Natural killer cell (primary cell): ENCODE measurements at regions not wholly inside any gene's neighbourhood (a gene's known extent, or its start where the extent isn't known, plus 50 kb on each side); places are given as distances from the start of the nearest gene placed in this dataset.

Experiments
- ATAC-seq, 3 donors: fragments of 150-1000 bp in 2 of 3; fragments of 200-7000 bp in 1 of 3; cut with Tn5 transposase; 1 replicate in 1 of 3; 2 replicates in 2 of 3; pipeline ENCODE4 v1.10.0; 2021; ENCODE audit warnings: mild to moderate bottlenecking in 2 of 3, moderate library complexity in 2 of 3
- DNase-seq, 2 donors: peaks; one replicate each; pipeline versions ENCODE4 v3.0.0 to v3.0.0-alpha.2; 2013 to 2021; ENCODE audit warnings: mixed read lengths in 1 of 2
- H3K27ac ChIP-seq: one replicate; pipeline ENCODE4 v1.5.1; 2013; ENCODE audit warnings: mild to moderate bottlenecking, low read length
- H3K27me3 ChIP-seq: one replicate; pipeline ENCODE4 v1.6.1; 2013; ENCODE audit warnings: low read length; ENCODE audit not compliant: control insufficient read depth, insufficient read depth
- H3K36me3 ChIP-seq: one replicate; pipeline ENCODE4 v1.6.1; 2013; ENCODE audit warnings: low read length; ENCODE audit not compliant: control insufficient read depth, insufficient read depth
- H3K4me1 ChIP-seq: one replicate; pipeline ENCODE4 v1.6.1; 2013; ENCODE audit warnings: low read length; ENCODE audit not compliant: control insufficient read depth, insufficient read depth
- H3K4me3 ChIP-seq: one replicate; pipeline ENCODE4 v1.5.1; 2013; ENCODE audit warnings: low read length
- H3K9me3 ChIP-seq: one replicate; pipeline ENCODE4 v1.6.1; 2013; ENCODE audit warnings: low read length; ENCODE audit not compliant: control insufficient read depth, insufficient read depth
- H3K27ac Mint-ChIP-seq, 2 donors: one replicate each; pipeline ENCODE4 v1.8.0; 2022; ENCODE audit warnings: mild to moderate bottlenecking in 2 of 2, mixed read lengths in 2 of 2, moderate library complexity in 1 of 2
- H3K27me3 Mint-ChIP-seq, 2 donors: one replicate each; pipeline ENCODE4 v1.8.0; 2022; ENCODE audit warnings: low read depth in 2 of 2, mixed read lengths in 2 of 2
- H3K36me3 Mint-ChIP-seq: one replicate; pipeline ENCODE4 v1.8.0; 2022; ENCODE audit warnings: mixed read lengths
- H3K4me1 Mint-ChIP-seq, 2 donors: one replicate each; pipeline ENCODE4 v1.8.0; 2022; ENCODE audit warnings: mixed read lengths in 2 of 2
- H3K4me3 Mint-ChIP-seq: one replicate; pipeline ENCODE4 v1.8.0; 2022; ENCODE audit warnings: mild to moderate bottlenecking, moderate library complexity, mixed read lengths
- H3K9me3 Mint-ChIP-seq, 2 donors: one replicate each; pipeline ENCODE4 v1.8.0; 2022; ENCODE audit warnings: mixed read lengths in 2 of 2
- WGBS: methylation state at CpG from one replicate; pipeline ENCODE4 v1.1.7; 2013; ENCODE audit warnings: missing lambda C conversion rate; ENCODE audit not compliant: insufficient coverage; 5-methylcytosine and 5-hydroxymethylcytosine counted together
- intact Hi-C: fragments of 100-400 bp; cut with micrococcal nuclease; formaldehyde crosslinking; loops from one replicate; pipeline ENCODE4 v1.14.2; 2022
- TF ChIP-seq, protein P1 (sequence below): fragments of 200-600 bp; IDR thresholded peaks from one replicate; pipeline ENCODE4 v1.8.0; 2022; ENCODE audit warnings: antibody characterized with exemption

DNA sequence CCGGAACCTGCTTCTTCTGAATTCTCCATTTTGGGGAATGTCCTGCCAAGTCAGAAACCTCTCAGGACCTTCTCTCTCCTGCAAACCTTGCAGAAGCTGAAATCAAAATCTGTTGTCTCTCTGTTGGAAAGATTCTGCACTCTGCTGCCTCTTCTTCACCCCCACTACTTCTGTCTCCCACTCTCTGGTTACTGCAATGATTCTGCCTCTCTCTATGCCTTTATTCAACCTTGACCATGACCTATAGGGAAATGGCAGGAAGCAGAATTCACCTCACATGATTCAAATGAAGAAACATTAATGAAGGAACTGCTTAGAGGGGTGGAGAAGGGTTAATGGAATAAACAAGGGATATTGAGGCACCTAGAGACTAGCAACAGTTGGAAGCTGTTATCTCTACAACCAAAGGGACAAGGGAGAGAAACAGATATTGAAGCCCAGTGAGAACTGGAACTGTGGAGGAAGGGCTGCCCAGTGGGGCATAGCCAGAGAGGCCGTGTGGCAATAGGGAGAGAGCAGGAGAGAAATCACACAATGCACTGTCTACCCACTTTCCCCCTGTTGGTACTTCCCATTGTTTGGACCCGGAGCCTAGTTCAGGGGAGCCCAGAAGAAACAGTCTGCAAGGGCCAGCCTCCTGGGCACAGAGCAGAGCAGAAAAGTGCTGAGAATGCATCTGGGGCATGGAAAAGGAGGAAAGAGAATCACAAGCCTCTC lies 76.1 kb upstream of the JUN start:
- peaks cover 54 to 73% of the 10 kb centered on the region in 2 donors for H3K4me1 Mint-ChIP-seq
- no peak overlapping the region for H3K27ac ChIP-seq
- H3K36me3 ChIP-seq, result no peaks in the 10 kb centered on the region
- no peaks in the 10 kb centered on the region for H3K27me3 ChIP-seq
- DNase-seq (no peak), ATAC-seq (no peak)
- H3K27ac Mint-ChIP-seq, result peak overlapping the region in 1 of 2 donors; percentile 81
- intact Hi-C loops, result loop anchor here (2.0 to 5.0 kb wide), 3 partner anchors 27 to 43 kb away; no protein-coding TSS in a partner anchor
- no peaks in the 10 kb centered on the region for H3K9me3 Mint-ChIP-seq
- H3K4me1 ChIP-seq, result peaks cover 35% of the 10 kb centered on the region
- H3K4me3 ChIP-seq, result no peak overlapping the region
- 76% methylated on average over 3 of the region's 3 CpGs for WGBS
- H3K36me3 Mint-ChIP-seq, result no peaks in the 10 kb centered on the region
- H3K4me3 Mint-ChIP-seq, result no peak overlapping the region
- TF ChIP-seq, protein P1, sequence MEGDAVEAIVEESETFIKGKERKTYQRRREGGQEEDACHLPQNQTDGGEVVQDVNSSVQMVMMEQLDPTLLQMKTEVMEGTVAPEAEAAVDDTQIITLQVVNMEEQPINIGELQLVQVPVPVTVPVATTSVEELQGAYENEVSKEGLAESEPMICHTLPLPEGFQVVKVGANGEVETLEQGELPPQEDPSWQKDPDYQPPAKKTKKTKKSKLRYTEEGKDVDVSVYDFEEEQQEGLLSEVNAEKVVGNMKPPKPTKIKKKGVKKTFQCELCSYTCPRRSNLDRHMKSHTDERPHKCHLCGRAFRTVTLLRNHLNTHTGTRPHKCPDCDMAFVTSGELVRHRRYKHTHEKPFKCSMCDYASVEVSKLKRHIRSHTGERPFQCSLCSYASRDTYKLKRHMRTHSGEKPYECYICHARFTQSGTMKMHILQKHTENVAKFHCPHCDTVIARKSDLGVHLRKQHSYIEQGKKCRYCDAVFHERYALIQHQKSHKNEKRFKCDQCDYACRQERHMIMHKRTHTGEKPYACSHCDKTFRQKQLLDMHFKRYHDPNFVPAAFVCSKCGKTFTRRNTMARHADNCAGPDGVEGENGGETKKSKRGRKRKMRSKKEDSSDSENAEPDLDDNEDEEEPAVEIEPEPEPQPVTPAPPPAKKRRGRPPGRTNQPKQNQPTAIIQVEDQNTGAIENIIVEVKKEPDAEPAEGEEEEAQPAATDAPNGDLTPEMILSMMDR, result no peak
- H3K9me3 ChIP-seq, result no peaks in the 10 kb centered on the region
- no peaks in the 10 kb centered on the region for H3K27me3 Mint-ChIP-seq

DNA sequence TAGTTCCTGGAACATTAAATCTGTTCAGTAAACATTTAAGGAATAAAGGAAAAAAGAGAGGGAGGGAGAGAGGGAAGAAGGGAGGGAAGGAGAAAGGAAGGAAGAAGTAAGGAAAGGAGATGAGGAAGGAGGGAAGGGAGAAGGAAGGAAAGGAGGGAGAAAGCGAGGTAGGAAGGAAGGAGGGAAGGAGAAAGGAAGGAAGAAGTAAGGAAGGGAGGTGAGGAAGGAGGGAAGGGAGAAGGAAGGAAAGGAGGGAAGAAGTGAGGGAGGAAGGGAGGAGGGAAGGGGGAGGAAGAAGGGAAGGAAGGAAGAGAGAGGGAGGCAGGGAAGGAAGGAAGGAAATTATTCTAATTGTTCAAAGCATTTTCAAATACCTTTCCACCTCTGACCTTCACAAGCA lies 77.2 kb upstream of the JUN start:
- no peak for DNase-seq
- Mint-ChIP-seq H3K36me3 (no peaks in the 10 kb centered on the region), H3K9me3 (no peaks in the 10 kb centered on the region), H3K4me1 (peaks cover 54 to 66% of the 10 kb centered on the region in 2 donors), H3K27ac (peak overlapping the region; percentile 81 to 85), H3K27me3 (no peaks in the 10 kb centered on the region), H3K4me3 (peak overlapping the region; percentile 76)
- Histone ChIP-seq H3K9me3 (no peaks in the 10 kb centered on the region), H3K27ac (peak overlapping the region; percentile 65), H3K4me1 (peaks cover 35% of the 10 kb centered on the region), H3K4me3 (no peak overlapping the region), H3K27me3 (no peaks in the 10 kb centered on the region), H3K36me3 (no peaks in the 10 kb centered on the region)
- ATAC-seq, result no peak
- intact Hi-C loops, result loop anchor here (2.0 to 5.0 kb wide), 2 partner anchors 26 to 44 kb away; no protein-coding TSS in a partner anchor
- 82% methylated on average over 1 of the region's 1 CpG for WGBS
- TF ChIP-seq, protein P1, result no peak

DNA sequence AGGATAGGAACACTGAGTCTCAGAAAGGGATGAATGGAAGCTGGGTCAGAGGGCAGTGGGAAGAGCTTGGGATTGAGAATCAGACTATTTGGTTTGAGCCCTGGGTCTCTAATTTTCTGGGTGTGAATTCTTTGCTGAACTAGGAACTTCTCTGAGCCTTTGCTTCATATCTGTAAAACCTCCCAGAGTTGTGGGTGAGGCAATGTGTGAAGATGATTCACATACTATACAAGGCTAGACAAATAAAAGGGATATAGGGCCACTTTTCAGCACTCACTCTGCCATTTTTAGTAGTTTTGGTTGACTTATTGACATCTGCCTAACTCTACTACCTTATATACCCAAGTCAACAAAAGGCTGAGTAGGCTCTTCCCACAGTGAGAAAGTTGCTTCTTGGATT lies 77.7 kb upstream of the JUN start:
- Histone ChIP-seq H3K4me3 (no peak overlapping the region), H3K27ac (peak overlapping the region; percentile 65), H3K4me1 (peaks cover 35% of the 10 kb centered on the region), H3K36me3 (no peaks in the 10 kb centered on the region), H3K9me3 (no peaks in the 10 kb centered on the region), H3K27me3 (no peaks in the 10 kb centered on the region)
- intact Hi-C loops, result loop anchor here (2.0 to 5.0 kb wide), 2 partner anchors 25 to 44 kb away; no protein-coding TSS in a partner anchor
- no peaks in the 10 kb centered on the region for H3K27me3 Mint-ChIP-seq
- DNase-seq (peak in 1 of 2 donors; percentile 16), ATAC-seq (peak; percentile 70 to 85 (median 85))
- H3K36me3 Mint-ChIP-seq, result no peaks in the 10 kb centered on the region
- TF ChIP-seq, protein P1, result no peak
- H3K9me3 Mint-ChIP-seq, result no peaks in the 10 kb centered on the region
- peak overlapping the region; percentile 81 to 85 for H3K27ac Mint-ChIP-seq
- H3K4me1 Mint-ChIP-seq, result peaks cover 54 to 62% of the 10 kb centered on the region in 2 donors
- peak overlapping the region; percentile 76 for H3K4me3 Mint-ChIP-seq
